OCI-LY3 (cell line): ENCODE measurements at regions not wholly inside any gene's neighbourhood (a gene's known extent, or its start where the extent isn't known, plus 50 kb on each side); places are given as distances from the start of the nearest gene placed in this dataset.

Experiments used
- EZH2phosphoT487 ChIP-seq: fragments of 200-600 bp; shearing (Covaris generic); IDR thresholded peaks from 2 replicates; pipeline ENCODE4 v1.6.1; 2018; ENCODE audit warnings: antibody characterized with exemption, mixed run types, low read depth
- TF ChIP-seq, protein P1 (sequence below): fragments of 200-600, 300-600 bp; sonication (generic); IDR thresholded peaks from 2 replicates; pipeline ENCODE4 v1.5.1; 2014; ENCODE audit warnings: antibody characterized with exemption, low read length, low read depth

DNA sequence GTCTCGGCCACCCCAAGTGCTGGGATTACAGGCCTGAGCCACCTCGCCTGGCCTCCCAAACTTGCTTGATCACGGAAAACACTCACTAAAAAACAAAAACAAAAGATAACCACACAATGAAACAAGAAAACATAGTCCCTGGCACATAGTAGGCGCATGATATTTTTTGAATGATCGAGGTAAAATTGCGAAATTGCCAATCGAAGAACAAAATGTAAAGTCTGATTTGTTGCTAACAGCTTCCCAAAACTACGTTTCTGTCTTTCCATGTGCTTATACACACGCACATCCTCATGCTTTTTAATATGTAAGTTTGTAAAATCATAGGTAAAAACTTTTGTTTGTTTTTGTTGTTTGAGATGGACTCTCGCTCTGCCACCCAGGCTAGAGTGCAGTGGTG is 168.5 kb upstream of the SALL4 start:
- TF ChIP-seq, protein P1, sequence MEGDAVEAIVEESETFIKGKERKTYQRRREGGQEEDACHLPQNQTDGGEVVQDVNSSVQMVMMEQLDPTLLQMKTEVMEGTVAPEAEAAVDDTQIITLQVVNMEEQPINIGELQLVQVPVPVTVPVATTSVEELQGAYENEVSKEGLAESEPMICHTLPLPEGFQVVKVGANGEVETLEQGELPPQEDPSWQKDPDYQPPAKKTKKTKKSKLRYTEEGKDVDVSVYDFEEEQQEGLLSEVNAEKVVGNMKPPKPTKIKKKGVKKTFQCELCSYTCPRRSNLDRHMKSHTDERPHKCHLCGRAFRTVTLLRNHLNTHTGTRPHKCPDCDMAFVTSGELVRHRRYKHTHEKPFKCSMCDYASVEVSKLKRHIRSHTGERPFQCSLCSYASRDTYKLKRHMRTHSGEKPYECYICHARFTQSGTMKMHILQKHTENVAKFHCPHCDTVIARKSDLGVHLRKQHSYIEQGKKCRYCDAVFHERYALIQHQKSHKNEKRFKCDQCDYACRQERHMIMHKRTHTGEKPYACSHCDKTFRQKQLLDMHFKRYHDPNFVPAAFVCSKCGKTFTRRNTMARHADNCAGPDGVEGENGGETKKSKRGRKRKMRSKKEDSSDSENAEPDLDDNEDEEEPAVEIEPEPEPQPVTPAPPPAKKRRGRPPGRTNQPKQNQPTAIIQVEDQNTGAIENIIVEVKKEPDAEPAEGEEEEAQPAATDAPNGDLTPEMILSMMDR = no peak
- TF ChIP-seq EZH2phosphoT487 = no peak
